Adrenal gland (tissue), 5 donors: ENCODE measurements at regions not wholly inside any gene's neighbourhood (a gene's known extent, or its start where the extent isn't known, plus 50 kb on each side); places are given as distances from the start of the nearest gene placed in this dataset.
"Not testable (repeated sequence)": the region's sequence is repeated elsewhere in the genome, so short reads cannot be mapped to it uniquely, and the experiment has no call there.

Experiments
- POLR2A ChIP-seq, 2 donors: fragments of 450-650 bp; IDR thresholded peaks; one replicate each; pipeline ENCODE4 v1.6.1; 2017; ENCODE audit warnings: antibody characterized with exemption in 2 of 2, mild to moderate bottlenecking in 2 of 2, moderate library complexity in 1 of 2
- TF ChIP-seq, protein P1 (sequence below), 6 experiments: fragments of 450-650 bp in 4 of 6; fragments of 200-600 bp in 2 of 6; sonication (generic) in 1 of 6; IDR thresholded peaks; 1 replicate in 5 of 6; 2 replicates in 1 of 6; pipeline versions ENCODE4 v1.5.1 to v1.8.0; 2016 to 2021; ENCODE audit warnings: antibody characterized with exemption in 6 of 6, mild to moderate bottlenecking in 2 of 6, moderate library complexity in 1 of 6
- donor health status: DM: no; HTN: no; CAD: no.

DNA sequence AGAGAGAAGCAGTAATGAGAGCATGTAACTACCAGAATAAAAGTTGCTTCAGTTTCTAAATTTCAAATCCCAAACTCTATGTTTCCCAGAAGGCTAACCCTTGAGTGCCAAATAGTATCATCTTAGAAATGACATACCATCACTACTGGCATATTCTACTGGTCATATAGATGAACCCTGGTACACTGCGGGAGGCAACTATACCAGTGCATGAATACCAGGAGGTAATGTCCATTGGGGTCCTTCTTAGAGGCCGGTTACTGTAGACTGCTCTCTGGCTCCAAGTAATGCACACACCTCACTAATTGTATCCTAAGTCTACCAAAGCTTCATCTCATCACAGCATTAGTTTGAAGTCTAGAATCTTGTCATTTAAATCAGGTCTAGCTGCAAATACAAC, 108.6 kb upstream of the MSMB start:
- TF ChIP-seq, protein P1, sequence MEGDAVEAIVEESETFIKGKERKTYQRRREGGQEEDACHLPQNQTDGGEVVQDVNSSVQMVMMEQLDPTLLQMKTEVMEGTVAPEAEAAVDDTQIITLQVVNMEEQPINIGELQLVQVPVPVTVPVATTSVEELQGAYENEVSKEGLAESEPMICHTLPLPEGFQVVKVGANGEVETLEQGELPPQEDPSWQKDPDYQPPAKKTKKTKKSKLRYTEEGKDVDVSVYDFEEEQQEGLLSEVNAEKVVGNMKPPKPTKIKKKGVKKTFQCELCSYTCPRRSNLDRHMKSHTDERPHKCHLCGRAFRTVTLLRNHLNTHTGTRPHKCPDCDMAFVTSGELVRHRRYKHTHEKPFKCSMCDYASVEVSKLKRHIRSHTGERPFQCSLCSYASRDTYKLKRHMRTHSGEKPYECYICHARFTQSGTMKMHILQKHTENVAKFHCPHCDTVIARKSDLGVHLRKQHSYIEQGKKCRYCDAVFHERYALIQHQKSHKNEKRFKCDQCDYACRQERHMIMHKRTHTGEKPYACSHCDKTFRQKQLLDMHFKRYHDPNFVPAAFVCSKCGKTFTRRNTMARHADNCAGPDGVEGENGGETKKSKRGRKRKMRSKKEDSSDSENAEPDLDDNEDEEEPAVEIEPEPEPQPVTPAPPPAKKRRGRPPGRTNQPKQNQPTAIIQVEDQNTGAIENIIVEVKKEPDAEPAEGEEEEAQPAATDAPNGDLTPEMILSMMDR (IDR thresholded peaks at IDR 0.05) = not testable (repeated sequence)
- not testable (repeated sequence) for TF ChIP-seq POLR2A (IDR thresholded peaks at IDR 0.05)
